Naive thymus-derived CD8-positive, alpha-beta T cell (primary cell): ENCODE measurements at regions not wholly inside any gene's neighbourhood (a gene's known extent, or its start where the extent isn't known, plus 50 kb on each side); places are given as distances from the start of the nearest gene placed in this dataset.
A peak's percentile ranks its signal among the peaks of the same experiment; 100 is the strongest.

Experiments
- ATAC-seq, 2 donors: fragments of 150-1000 bp; cut with Tn5 transposase in 1 of 2; sonication (Bioruptor Pico), chemical (Tn5 transposase) in 1 of 2; 1 replicate in 1 of 2; 2 replicates in 1 of 2; pipeline ENCODE4 v1.10.0; 2021; ENCODE audit warnings: mild to moderate bottlenecking in 2 of 2, moderate library complexity in 2 of 2
- POLR2A ChIA-PET: fragments of 350-600 bp; sonication (Branson Sonifier 250); formaldehyde crosslinking; loops from one replicate; lab custom pipeline; 2021; ENCODE audit warnings: antibody characterized with exemption; lab: Charles Lee
- DNase-seq, 10 donors: peaks; one replicate each; pipeline versions ENCODE4 v3.0.0 to v3.0.0-alpha.2; 2020 to 2022
- H3K27ac Mint-ChIP-seq, 10 donors: one replicate each; pipeline ENCODE4 v1.8.0; 2020 to 2022; ENCODE audit warnings: mild to moderate bottlenecking in 10 of 10, mixed read lengths in 10 of 10, moderate library complexity in 4 of 10, inconsistent platforms in 1 of 10
- H3K27me3 Mint-ChIP-seq, 5 donors: one replicate each; pipeline ENCODE4 v1.8.0; 2021 to 2022; ENCODE audit warnings: mixed read lengths in 5 of 5
- H3K36me3 Mint-ChIP-seq, 3 donors: one replicate each; pipeline ENCODE4 v1.8.0; 2020 to 2022; ENCODE audit warnings: mixed read lengths in 3 of 3, mild to moderate bottlenecking in 2 of 3, inconsistent platforms in 1 of 3
- H3K4me1 Mint-ChIP-seq, 4 donors: one replicate each; pipeline ENCODE4 v1.8.0; 2021 to 2022; ENCODE audit warnings: mixed read lengths in 4 of 4
- H3K4me3 Mint-ChIP-seq, 10 donors: one replicate each; pipeline ENCODE4 v1.8.0; 2020 to 2022; ENCODE audit warnings: mild to moderate bottlenecking in 10 of 10, mixed read lengths in 10 of 10, moderate library complexity in 6 of 10, inconsistent platforms in 1 of 10
- H3K9me3 Mint-ChIP-seq, 9 donors: one replicate each; pipeline ENCODE4 v1.8.0; 2020 to 2022; ENCODE audit warnings: mixed read lengths in 9 of 9, mild to moderate bottlenecking in 3 of 9, inconsistent platforms in 1 of 9, moderate library complexity in 1 of 9

- no peak overlapping the region for H3K4me3 Mint-ChIP-seq
- peak overlapping the region in 1 of 10 donors; percentile 25 for H3K27ac Mint-ChIP-seq
- H3K36me3 Mint-ChIP-seq: no peaks in the 10 kb centered on the region
- ATAC-seq: no peak
- DNase-seq: no peak
- H3K27me3 Mint-ChIP-seq: peaks cover 0 to 4% (median 0%) of the 10 kb centered on the region in 5 donors
- H3K9me3 Mint-ChIP-seq: peaks cover 0 to 20% (median 10%) of the 10 kb centered on the region in 9 donors
- no peaks in the 10 kb centered on the region for H3K4me1 Mint-ChIP-seq
- POLR2A ChIA-PET: interaction anchor here (0.6 kb wide), 1 partner anchor 29 kb away, joined by 3 read pairs; no protein-coding TSS in a partner anchor
Observed at GRCh38 chr20:7214081-7214740, 446.7 kb downstream of the BMP2 start.

DNA sequence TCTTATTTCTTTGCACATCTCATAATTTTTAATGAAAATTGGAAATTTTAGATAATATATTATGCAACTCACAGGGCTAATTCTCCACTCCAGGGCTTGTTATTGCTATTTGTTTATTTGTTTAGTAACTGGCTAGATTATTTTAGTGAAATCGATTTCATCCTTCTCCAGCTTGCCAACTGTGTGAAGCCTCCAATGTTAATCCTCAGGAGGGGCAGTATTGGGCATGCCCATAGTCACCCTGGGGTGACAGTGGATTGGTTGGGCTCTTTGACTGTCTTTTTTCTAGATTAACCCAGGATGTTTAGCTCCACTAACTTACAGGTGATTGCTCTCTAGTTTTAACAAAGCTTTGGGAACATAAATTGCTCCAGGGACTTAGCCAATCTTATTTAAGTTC is 450.1 kb downstream of the BMP2 start:
- no peaks in the 10 kb centered on the region for H3K36me3 Mint-ChIP-seq
- H3K4me3 Mint-ChIP-seq: no peak overlapping the region
- H3K27ac Mint-ChIP-seq: no peak overlapping the region
- peaks cover 0 to 20% (median 8%) of the 10 kb centered on the region in 9 donors for H3K9me3 Mint-ChIP-seq
- ATAC-seq: no peak
- no peak for DNase-seq
- H3K4me1 Mint-ChIP-seq: no peaks in the 10 kb centered on the region
- POLR2A ChIA-PET: no interaction called here
- H3K27me3 Mint-ChIP-seq: peaks cover 0 to 4% (median 0%) of the 10 kb centered on the region in 5 donors

DNA sequence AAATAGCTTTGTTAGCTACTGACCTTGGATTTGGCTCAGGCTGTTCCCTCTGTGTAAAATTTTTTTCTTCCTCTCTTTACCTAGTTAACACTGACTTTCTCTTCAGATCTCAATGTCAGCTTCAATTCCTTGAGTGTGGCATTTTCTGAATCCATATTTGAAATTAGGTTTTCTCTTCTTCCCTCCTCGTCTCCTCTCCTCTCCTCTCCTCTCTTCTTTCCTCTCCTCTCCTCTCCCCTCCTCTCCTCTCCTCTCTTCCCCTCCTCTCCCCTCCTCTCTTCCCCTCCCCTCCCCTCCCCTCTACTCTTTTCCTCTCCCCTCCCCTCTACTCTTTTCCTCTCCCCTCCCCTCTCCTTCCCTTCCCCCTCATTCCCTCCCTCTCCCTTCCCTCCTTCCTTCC is 453.3 kb downstream of the BMP2 start:
- Mint-ChIP-seq H3K27me3 (peaks cover 0 to 4% (median 0%) of the 10 kb centered on the region in 5 donors), H3K9me3 (peaks cover 9 to 21% (median 11%) of the 10 kb centered on the region in 9 donors), H3K4me1 (no peaks in the 10 kb centered on the region), H3K36me3 (peaks cover 0 to 9% (median 0%) of the 10 kb centered on the region in 3 donors), H3K27ac (no peak overlapping the region), H3K4me3 (no peak overlapping the region)
- ATAC-seq: no peak
- POLR2A ChIA-PET: no interaction called here
- no peak for DNase-seq

DNA sequence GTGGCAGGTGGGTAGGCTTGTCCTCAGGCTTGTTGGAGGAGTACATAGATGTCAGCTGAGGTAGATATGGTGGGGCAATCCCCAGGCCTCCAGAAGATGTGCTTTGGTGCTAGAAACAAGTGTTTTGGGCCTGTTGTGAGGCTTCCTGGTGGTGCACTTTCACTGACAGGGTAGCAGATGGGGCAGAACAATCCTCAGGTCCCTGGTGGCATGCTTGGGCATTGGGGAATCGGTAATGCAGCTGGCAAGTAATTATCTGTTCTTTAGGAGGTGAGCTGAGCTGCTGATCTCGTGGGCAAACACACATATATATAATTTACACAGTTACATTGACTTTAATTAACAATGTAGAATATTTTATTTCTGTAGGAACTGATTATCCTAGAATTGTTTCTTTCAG is 458.7 kb downstream of the BMP2 start:
- Mint-ChIP-seq H3K4me1 (no peaks in the 10 kb centered on the region), H3K4me3 (no peak overlapping the region), H3K27ac (no peak overlapping the region), H3K9me3 (peaks cover 5 to 37% (median 17%) of the 10 kb centered on the region in 9 donors), H3K27me3 (peaks cover 0 to 3% (median 0%) of the 10 kb centered on the region in 5 donors), H3K36me3 (peaks cover 0 to 9% (median 0%) of the 10 kb centered on the region in 3 donors)
- ATAC-seq (no peak), DNase-seq (no peak)
- POLR2A ChIA-PET: no interaction called here

DNA sequence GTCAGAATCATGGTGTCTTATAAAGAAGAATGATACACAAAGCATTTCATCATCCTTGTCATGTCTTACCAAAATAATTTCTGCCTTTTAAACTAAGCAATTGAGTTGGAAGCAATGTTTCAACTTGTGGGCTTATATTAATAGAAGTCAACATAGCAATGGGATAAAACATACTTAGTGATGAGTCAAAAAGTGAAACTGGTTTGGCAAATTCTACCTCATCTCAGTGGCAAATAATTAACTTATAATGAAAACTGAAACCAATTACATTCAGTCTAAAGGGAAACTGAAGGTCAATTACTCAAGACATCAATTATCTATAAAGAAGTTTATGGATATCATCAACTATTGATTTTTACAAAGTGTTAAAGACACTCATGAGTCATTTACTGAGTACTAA is 463.8 kb downstream of the BMP2 start:
- POLR2A ChIA-PET: no interaction called here
- ATAC-seq (no peak), DNase-seq (no peak)
- H3K4me1 Mint-ChIP-seq: no peaks in the 10 kb centered on the region
- H3K9me3 Mint-ChIP-seq: peaks cover 9 to 37% (median 10%) of the 10 kb centered on the region in 9 donors
- H3K36me3 Mint-ChIP-seq: peaks cover 0 to 5% (median 0%) of the 10 kb centered on the region in 3 donors
- peaks cover 0 to 3% (median 0%) of the 10 kb centered on the region in 5 donors for H3K27me3 Mint-ChIP-seq
- no peak overlapping the region for H3K4me3 Mint-ChIP-seq
- no peak overlapping the region for H3K27ac Mint-ChIP-seq

DNA sequence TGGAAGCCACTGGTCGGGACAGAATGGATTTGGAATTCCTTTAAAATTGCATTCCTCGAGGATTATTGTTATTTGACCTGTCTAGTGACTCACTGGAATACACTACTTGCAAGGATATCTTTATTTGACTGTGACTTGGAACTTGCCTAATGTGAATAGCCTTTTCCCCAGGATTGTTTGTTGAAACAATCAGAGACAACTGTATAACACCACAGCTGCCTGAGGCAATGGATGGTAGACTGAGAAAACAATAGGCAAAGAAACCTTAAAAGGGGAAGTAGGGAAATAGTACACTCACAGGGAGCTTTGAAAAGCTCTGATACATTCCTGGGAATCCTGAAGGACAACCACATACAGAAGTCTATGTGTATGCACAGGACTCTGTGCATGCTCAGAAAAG is 465.3 kb downstream of the BMP2 start:
- Mint-ChIP-seq H3K36me3 (peaks cover 0 to 5% (median 0%) of the 10 kb centered on the region in 3 donors), H3K27me3 (no peaks in the 10 kb centered on the region), H3K4me3 (no peak overlapping the region), H3K4me1 (no peaks in the 10 kb centered on the region), H3K9me3 (peaks cover 0 to 29% (median 13%) of the 10 kb centered on the region in 9 donors), H3K27ac (no peak overlapping the region)
- no peak for ATAC-seq
- POLR2A ChIA-PET: no interaction called here
- no peak for DNase-seq

DNA sequence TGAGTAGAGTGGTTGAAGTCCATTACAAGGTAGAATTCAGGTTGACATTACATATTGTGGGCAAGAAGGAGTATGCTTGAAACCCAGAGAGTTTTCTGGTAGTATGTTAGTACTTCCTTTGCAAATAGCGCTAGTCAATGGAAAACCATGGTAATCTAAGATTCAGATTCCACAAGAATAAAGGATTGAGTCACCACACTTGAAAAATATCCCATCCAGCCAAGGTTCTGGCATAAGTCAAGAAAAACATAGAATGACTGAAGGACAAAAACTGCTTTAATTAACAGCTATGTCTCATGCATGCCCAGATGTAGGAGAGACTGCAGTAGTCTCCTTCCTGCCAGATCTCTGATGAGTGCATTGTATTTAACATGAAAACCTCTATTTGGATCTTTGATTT is 469.8 kb downstream of the BMP2 start:
- Mint-ChIP-seq H3K9me3 (peaks cover 0 to 29% (median 8%) of the 10 kb centered on the region in 9 donors), H3K27me3 (no peaks in the 10 kb centered on the region), H3K27ac (no peak overlapping the region), H3K4me1 (no peaks in the 10 kb centered on the region), H3K36me3 (peaks cover 0 to 5% (median 0%) of the 10 kb centered on the region in 3 donors), H3K4me3 (no peak overlapping the region)
- DNase-seq (no peak), ATAC-seq (no peak)
- POLR2A ChIA-PET: no interaction called here

DNA sequence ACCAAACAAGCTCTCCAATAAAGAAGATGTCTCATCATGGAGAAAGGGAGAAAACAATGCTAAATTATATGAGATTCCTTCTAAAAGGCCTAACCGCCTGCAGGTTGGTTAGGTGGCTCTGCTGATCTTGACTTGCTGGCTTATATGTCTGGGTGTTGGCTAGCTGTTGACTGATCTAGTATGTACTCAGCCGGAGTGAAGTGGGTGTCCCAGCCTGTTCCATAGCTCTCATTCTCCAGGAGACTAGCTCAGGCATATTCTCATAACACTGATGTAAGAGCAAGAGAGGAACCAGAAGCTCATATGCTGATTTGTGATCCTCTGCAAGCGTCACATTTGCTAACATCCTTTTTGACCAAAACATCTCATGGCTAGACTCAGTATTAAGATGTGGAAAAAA is 473.0 kb downstream of the BMP2 start:
- DNase-seq (no peak), ATAC-seq (no peak)
- Mint-ChIP-seq H3K27ac (no peak overlapping the region), H3K9me3 (peaks cover 0 to 10% (median 2%) of the 10 kb centered on the region in 9 donors), H3K4me1 (no peaks in the 10 kb centered on the region), H3K4me3 (no peak overlapping the region), H3K36me3 (no peaks in the 10 kb centered on the region), H3K27me3 (peaks cover 0 to 1% (median 0%) of the 10 kb centered on the region in 5 donors)
- POLR2A ChIA-PET: no interaction called here

GRCh38 chr20:7248281-7249201 is 481.1 kb downstream of the BMP2 start:
- ATAC-seq (no peak), DNase-seq (no peak)
- Mint-ChIP-seq H3K4me1 (no peaks in the 10 kb centered on the region), H3K9me3 (peaks cover 0 to 18% (median 3%) of the 10 kb centered on the region in 9 donors), H3K27me3 (peaks cover 0 to under 1% (median 0%) of the 10 kb centered on the region in 5 donors), H3K27ac (no peak overlapping the region), H3K36me3 (peaks cover 0 to 4% (median 0%) of the 10 kb centered on the region in 3 donors), H3K4me3 (no peak overlapping the region)
- POLR2A ChIA-PET: no interaction called here

- POLR2A ChIA-PET: no interaction called here
- Mint-ChIP-seq H3K27ac (no peak overlapping the region), H3K4me3 (no peak overlapping the region), H3K9me3 (peaks cover 0 to 18% (median 5%) of the 10 kb centered on the region in 9 donors), H3K4me1 (no peaks in the 10 kb centered on the region), H3K27me3 (no peaks in the 10 kb centered on the region), H3K36me3 (peaks cover 0 to 4% (median 0%) of the 10 kb centered on the region in 3 donors)
- DNase-seq (no peak), ATAC-seq (no peak)
Observed at GRCh38 chr20:7250337-7250736, 482.9 kb downstream of the BMP2 start.

DNA sequence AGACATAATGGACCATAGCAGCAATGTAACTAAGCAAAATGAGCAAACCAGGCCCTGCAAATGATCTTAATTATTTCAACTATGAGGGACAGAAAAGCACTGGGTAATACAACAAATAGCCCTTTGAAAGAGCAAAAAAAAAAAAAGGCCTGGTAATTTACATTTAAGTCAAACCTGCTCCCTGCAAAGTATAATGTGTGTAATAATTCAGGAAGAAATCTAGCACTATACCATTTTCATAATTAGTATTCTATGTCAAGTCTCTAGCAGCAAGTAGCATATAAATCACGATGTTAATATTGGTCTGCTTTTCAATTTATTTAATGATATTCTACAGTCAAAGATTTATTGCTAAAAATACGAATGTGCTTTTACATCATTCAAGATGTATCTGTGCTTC is 489.6 kb downstream of the BMP2 start:
- H3K27me3 Mint-ChIP-seq: no peaks in the 10 kb centered on the region

GRCh38 chr20:7257692-7258466 is 490.4 kb downstream of the BMP2 start:
- ATAC-seq: no peak
- no peaks in the 10 kb centered on the region for H3K36me3 Mint-ChIP-seq
- no peak for DNase-seq
- H3K4me1 Mint-ChIP-seq: no peaks in the 10 kb centered on the region
- no peaks in the 10 kb centered on the region for H3K27me3 Mint-ChIP-seq
- no peak overlapping the region for H3K27ac Mint-ChIP-seq
- POLR2A ChIA-PET: no interaction called here
- H3K9me3 Mint-ChIP-seq: peaks cover 0 to 9% (median 4%) of the 10 kb centered on the region in 9 donors
- H3K4me3 Mint-ChIP-seq: no peak overlapping the region

More for the DNA sequence above, 489.6 kb downstream of the BMP2 start:
- Mint-ChIP-seq H3K4me1 (no peaks in the 10 kb centered on the region), H3K9me3 (peaks cover 2 to 13% (median 4%) of the 10 kb centered on the region in 9 donors), H3K4me3 (no peak overlapping the region), H3K27ac (no peak overlapping the region), H3K36me3 (no peaks in the 10 kb centered on the region)
- POLR2A ChIA-PET: no interaction called here
- ATAC-seq: no peak
- DNase-seq: no peak
